GM12878 (cell line): ENCODE measurements at regions not wholly inside any gene's neighbourhood (a gene's known extent, or its start where the extent isn't known, plus 50 kb on each side); places are given as distances from the start of the nearest gene placed in this dataset.

ENCODE experiments used
- ATAC-seq: fragments of 200-7000 bp; cut with Tn5 transposase; 3 replicates; pipeline ENCODE4 v1.9.1; 2020; ENCODE audit warnings: mild to moderate bottlenecking, moderate library complexity
- BruUV-seq: library from RNA; stranded (reverse); fragments of 400-500 nt; replicated peaks from 2 replicates; lab custom pipeline; 2021; lab: Mats Ljungman, UMichigan
- CTCF ChIA-PET: fragments of 300-600 bp; sonication (Branson Sonifier 250); formaldehyde crosslinking; extraction: SDS; loops from one replicate; lab custom pipeline; 2021; ENCODE audit warnings: inconsistent platforms; lab: Yijun Ruan, JAX
- POLR2A ChIA-PET: fragments of 350-600 bp; formaldehyde crosslinking; extraction: SDS; loops from one replicate; lab custom pipeline; 2021; ENCODE audit warnings: inconsistent platforms; lab: Charles Lee
- RAD21 ChIA-PET: fragments of 300-600 bp; sonication (Branson Sonifier 250); formaldehyde crosslinking; loops from one replicate; lab custom pipeline; 2023; ENCODE audit warnings: antibody characterized with exemption; ENCODE audit not compliant: unreplicated experiment; lab: Charles Lee
- SMC1A ChIA-PET: fragments of 300-600 bp; sonication (Branson Sonifier 250); formaldehyde crosslinking; loops from one replicate; lab custom pipeline; 2023; ENCODE audit not compliant: unreplicated experiment, uncharacterized antibody; lab: Charles Lee
- DNase-seq: peaks from one replicate; pipeline ENCODE4 v3.0.0-alpha.2; 2011; ENCODE audit warnings: low read depth, low spot score
- FAIRE-seq: peaks from 3 replicates; lab custom pipeline; 2011; peaks lifted over from hg19 to GRCh38; lab: Jason Lieb, UNC
- H2AFZ ChIP-seq: 2 replicates; pipeline ENCODE4 v1.6.0; 2011; ENCODE audit warnings: low read depth, low read length, control low read depth; ENCODE audit not compliant: control insufficient read depth
- H3K27ac ChIP-seq: 2 replicates; pipeline ENCODE4 v1.5.1; 2011; ENCODE audit warnings: control low read depth; ENCODE audit not compliant: control insufficient read depth, insufficient read depth
- H3K27me3 ChIP-seq, 2 experiments: replicated peaks in 1 of 2; 2 replicates each; pipeline versions ENCODE4 v1.6.0 to v1.6.1; 2011; ENCODE audit warnings: low read length in 1 of 2; ENCODE audit not compliant: control insufficient read depth in 2 of 2, insufficient read depth in 2 of 2
- H3K36me3 ChIP-seq, 2 experiments: 2 replicates each; pipeline ENCODE4 v1.5.1; 2011; ENCODE audit warnings: low read length in 1 of 2; ENCODE audit not compliant: control insufficient read depth in 2 of 2, insufficient read depth in 2 of 2
- H3K4me1 ChIP-seq: 2 replicates; pipeline ENCODE4 v1.6.1; 2011; ENCODE audit warnings: mild to moderate bottlenecking, low read length, moderate library complexity, mixed read lengths; ENCODE audit not compliant: control insufficient read depth, insufficient read depth
- H3K4me2 ChIP-seq: 2 replicates; pipeline ENCODE4 v1.6.0; 2011; ENCODE audit warnings: control low read depth; ENCODE audit not compliant: control insufficient read depth, insufficient read depth
- H3K4me3 ChIP-seq: fragments of 200-600 bp; sonication (generic); 2 replicates; pipeline ENCODE4 v1.5.1; 2016
- H3K79me2 ChIP-seq: 2 replicates; pipeline ENCODE4 v1.6.0; 2011; ENCODE audit warnings: low read length; ENCODE audit not compliant: control insufficient read depth, insufficient read depth
- H3K9ac ChIP-seq: 2 replicates; pipeline ENCODE4 v1.8.0; 2011; ENCODE audit warnings: low read length, control low read depth, mixed read lengths; ENCODE audit not compliant: control insufficient read depth, insufficient read depth
- H3K9me3 ChIP-seq: replicated peaks from 3 replicates; pipeline ENCODE4 v1.5.1; 2011; ENCODE audit warnings: mild to moderate bottlenecking, low read length; ENCODE audit not compliant: control insufficient read depth, insufficient read depth
- H4K20me1 ChIP-seq: 2 replicates; pipeline ENCODE4 v1.6.0; 2011; ENCODE audit not compliant: control insufficient read depth, insufficient read depth
- BHLHE40 ChIP-seq, 2 experiments: fragments of 450-650 bp in 1 of 2; IDR thresholded peaks; 2 replicates each; pipeline ENCODE4 v1.6.1; 2011 to 2017; ENCODE audit warnings: low read depth in 2 of 2, borderline replicate concordance in 1 of 2, improper control_type of control experiment in 1 of 2, low read length in 1 of 2, mild to moderate bottlenecking in 1 of 2
- CBX3 ChIP-seq: fragments of 200-600 bp; sonication (generic); IDR thresholded peaks from 2 replicates; pipeline ENCODE4 v1.6.1; 2016; ENCODE audit warnings: low read depth, borderline replicate concordance
- EGR1 ChIP-seq, 2 experiments: IDR thresholded peaks; 1 replicate in 1 of 2; 2 replicates in 1 of 2; pipeline ENCODE4 v1.6.1; 2011 to 2012; ENCODE audit warnings: low read depth in 2 of 2, low read length in 2 of 2, borderline replicate concordance in 1 of 2, mild to moderate bottlenecking in 1 of 2, moderate library complexity in 1 of 2
- ELK1 ChIP-seq: IDR thresholded peaks from 2 replicates; pipeline ENCODE4 v1.6.1; 2012; ENCODE audit warnings: low read depth, low read length, improper control_type of control experiment
- ETV6 ChIP-seq, 2 experiments: fragments of 450-650 bp in 1 of 2; IDR thresholded peaks in 1 of 2; conservative IDR thresholded peaks in 1 of 2; 2 replicates each; pipeline ENCODE4 v1.6.1; 2014; ENCODE audit warnings: antibody characterized with exemption in 1 of 2, borderline replicate concordance in 1 of 2, low read depth in 1 of 2, mild to moderate bottlenecking in 1 of 2, moderate library complexity in 1 of 2
- EZH2 ChIP-seq: IDR thresholded peaks from 2 replicates; pipeline ENCODE4 v1.6.1; 2012; ENCODE audit warnings: low read depth, mild to moderate bottlenecking, control low read depth, inconsistent platforms, low read length, borderline replicate concordance; ENCODE audit not compliant: control insufficient read depth
- NFIC ChIP-seq: IDR thresholded peaks from 2 replicates; pipeline ENCODE4 v1.6.1; 2012; ENCODE audit warnings: low read depth, mild to moderate bottlenecking, inconsistent platforms, low read length, moderate library complexity
- PAX5 ChIP-seq: IDR thresholded peaks from 2 replicates; pipeline ENCODE4 v1.6.1; 2011; ENCODE audit warnings: low read depth, low read length, borderline replicate concordance
- PML ChIP-seq: IDR thresholded peaks from 2 replicates; pipeline ENCODE4 v1.6.1; 2012; ENCODE audit warnings: low read length, inconsistent platforms
- POU2F2 ChIP-seq: IDR thresholded peaks from 3 replicates; pipeline ENCODE4 v1.6.1; 2011; ENCODE audit warnings: low read depth, mild to moderate bottlenecking, low read length, borderline replicate concordance
- SKIL ChIP-seq: fragments of 450-650 bp; IDR thresholded peaks from 2 replicates; pipeline ENCODE4 v1.6.1; 2017; ENCODE audit warnings: mild to moderate bottlenecking, low read depth, inconsistent platforms; ENCODE audit not compliant: poor library complexity, severe bottlenecking
- SMC3 ChIP-seq: IDR thresholded peaks from 2 replicates; pipeline ENCODE4 v1.6.1; 2011; ENCODE audit warnings: low read length, improper control_type of control experiment, borderline replicate concordance
- SP1 ChIP-seq: IDR thresholded peaks from one replicate; pipeline ENCODE4 v1.6.1; 2011; ENCODE audit warnings: low read depth, low read length
- SREBF1 ChIP-seq: IDR thresholded peaks from 2 replicates; pipeline ENCODE4 v1.6.1; 2012; ENCODE audit warnings: mild to moderate bottlenecking, low read length
- SUPT20H ChIP-seq: IDR thresholded peaks from 2 replicates; pipeline ENCODE4 v1.6.1; 2011; ENCODE audit warnings: low read depth, mild to moderate bottlenecking, low read length, moderate library complexity, borderline replicate concordance; ENCODE audit not compliant: control insufficient read depth
- USF2 ChIP-seq: IDR thresholded peaks from 2 replicates; pipeline ENCODE4 v1.6.1; 2011; ENCODE audit warnings: low read depth, low read length, improper control_type of control experiment, borderline replicate concordance
- WRNIP1 ChIP-seq: IDR thresholded peaks from 2 replicates; pipeline ENCODE4 v1.6.1; 2011; ENCODE audit warnings: low read depth, low read length, improper control_type of control experiment, borderline replicate concordance
- WGBS: methylation state at CpG from one replicate; pipeline ENCODE4 v1.1.6; 2016; ENCODE audit warnings: low lambda C conversion rate; ENCODE audit not compliant: insufficient replicate concordance, insufficient coverage; ENCODE audit errors: missing lambda C conversion rate; 5-methylcytosine and 5-hydroxymethylcytosine counted together
- in situ Hi-C: fragments of 300-500 bp; cut with MboI; formaldehyde crosslinking; loops from 9 replicates; pipeline ENCODE4 v1.14.3; 2018; ENCODE audit warnings: mixed read lengths
- intact Hi-C: fragments of 100-400 bp; cut with micrococcal nuclease; formaldehyde crosslinking; loops from one replicate; pipeline ENCODE4 v1.14.2; 2022; ENCODE audit not compliant: unreplicated experiment

- RAD21 ChIA-PET = no interaction called here
- no peaks in the 10 kb centered on the region for H3K36me3 ChIP-seq
- no peak overlapping the region for H2AFZ ChIP-seq
- SMC1A ChIA-PET = no interaction called here
- POLR2A ChIA-PET = no interaction called here
- in situ Hi-C loops (no loop called here), intact Hi-C loops (no loop called here)
- FAIRE-seq = no peak
- BruUV-seq = no TSS peak
- no peak for ATAC-seq
- H3K79me2 ChIP-seq = no peaks in the 10 kb centered on the region
- H3K9ac ChIP-seq = no peak overlapping the region
- H3K4me3 ChIP-seq = no peak overlapping the region
- TF ChIP-seq SREBF1 (no peak), EGR1 (IDR thresholded peaks at IDR 0.05; ENCODE audit: borderline replicate concordance in 1 of 2, low read depth in 2 of 2, low read length in 2 of 2) (no peak), PAX5 (no peak), EZH2 (no peak), CBX3 (no peak), SKIL (no peak), SP1 (no peak), WRNIP1 (no peak), PML (no peak), BHLHE40 (IDR thresholded peaks at IDR 0.05; ENCODE audit: borderline replicate concordance in 1 of 2, low read depth in 2 of 2, low read length in 1 of 2) (no peak), ELK1 (no peak), ETV6 (conservative IDR thresholded peaks at IDR 0.05 in 1 of 2, IDR thresholded peaks at IDR 0.05 in 1 of 2; ENCODE audit: borderline replicate concordance in 1 of 2, low read depth in 1 of 2) (no peak), USF2 (no peak), SUPT20H (no peak), NFIC (no peak), SMC3 (no peak), POU2F2 (no peak)
- H3K4me1 ChIP-seq = no peaks in the 10 kb centered on the region
- no peaks in the 10 kb centered on the region for H3K27me3 ChIP-seq
- WGBS = 42% methylated on average over 3 of the region's 3 CpGs
- no peak overlapping the region for H3K27ac ChIP-seq
- H3K4me2 ChIP-seq = no peak overlapping the region
- H3K9me3 ChIP-seq = no peaks in the 10 kb centered on the region; the same call in 2 of the 3 replicates
- CTCF ChIA-PET = no interaction called here
- no peaks in the 10 kb centered on the region for H4K20me1 ChIP-seq
- no peak for DNase-seq
Observed at GRCh38 chr19:31611046-31611877, 262.0 kb upstream of the TSHZ3 start.
